Peyer's patch (tissue), 4 donors: ENCODE measurements at regions not wholly inside any gene's neighbourhood (a gene's known extent, or its start where the extent isn't known, plus 50 kb on each side); places are given as distances from the start of the nearest gene placed in this dataset.
A peak's percentile ranks its signal among the peaks of the same experiment; 100 is the strongest.

Experiments
- DNase-seq, 3 donors: peaks; one replicate each; pipeline ENCODE4 v3.0.0-alpha.2; 2017 to 2019
- H3K27ac ChIP-seq, 4 donors: fragments of 200-600 bp; sonication (generic); one replicate each; pipeline ENCODE4 v1.5.1; 2016 to 2019
- H3K27me3 ChIP-seq, 2 donors: fragments of 200-600 bp; sonication (generic); one replicate each; pipeline ENCODE4 v1.5.1; 2019
- H3K36me3 ChIP-seq, 3 donors: fragments of 200-600 bp; sonication (generic); one replicate each; pipeline ENCODE4 v1.5.1; 2016 to 2019
- H3K4me1 ChIP-seq, 4 donors: fragments of 200-600 bp; sonication (generic); one replicate each; pipeline ENCODE4 v1.5.1; 2016 to 2019
- H3K4me3 ChIP-seq, 4 donors: fragments of 200-600 bp; sonication (generic); 1 replicate in 3 of 4; 2 replicates in 1 of 4; pipeline ENCODE4 v1.5.1; 2016 to 2019; ENCODE audit warnings: mild to moderate bottlenecking in 1 of 4
- H3K9me3 ChIP-seq, 4 donors: fragments of 200-600 bp; sonication (generic); one replicate each; pipeline ENCODE4 v1.5.1; 2016 to 2019; ENCODE audit warnings: mild to moderate bottlenecking in 1 of 4
- CTCF ChIP-seq, 6 experiments: fragments of 450-650 bp in 4 of 6; fragments of 200-600 bp in 2 of 6; sonication (generic) in 1 of 6; IDR thresholded peaks; one replicate each; pipeline ENCODE4 v1.5.1; 2017 to 2019; ENCODE audit warnings: antibody characterized with exemption in 6 of 6, mild to moderate bottlenecking in 3 of 6, moderate library complexity in 1 of 6
- POLR2A ChIP-seq, 2 donors: fragments of 450-650 bp; IDR thresholded peaks; one replicate each; pipeline ENCODE4 v1.5.1; 2017; ENCODE audit warnings: antibody characterized with exemption in 2 of 2, mild to moderate bottlenecking in 2 of 2, moderate library complexity in 2 of 2

DNA sequence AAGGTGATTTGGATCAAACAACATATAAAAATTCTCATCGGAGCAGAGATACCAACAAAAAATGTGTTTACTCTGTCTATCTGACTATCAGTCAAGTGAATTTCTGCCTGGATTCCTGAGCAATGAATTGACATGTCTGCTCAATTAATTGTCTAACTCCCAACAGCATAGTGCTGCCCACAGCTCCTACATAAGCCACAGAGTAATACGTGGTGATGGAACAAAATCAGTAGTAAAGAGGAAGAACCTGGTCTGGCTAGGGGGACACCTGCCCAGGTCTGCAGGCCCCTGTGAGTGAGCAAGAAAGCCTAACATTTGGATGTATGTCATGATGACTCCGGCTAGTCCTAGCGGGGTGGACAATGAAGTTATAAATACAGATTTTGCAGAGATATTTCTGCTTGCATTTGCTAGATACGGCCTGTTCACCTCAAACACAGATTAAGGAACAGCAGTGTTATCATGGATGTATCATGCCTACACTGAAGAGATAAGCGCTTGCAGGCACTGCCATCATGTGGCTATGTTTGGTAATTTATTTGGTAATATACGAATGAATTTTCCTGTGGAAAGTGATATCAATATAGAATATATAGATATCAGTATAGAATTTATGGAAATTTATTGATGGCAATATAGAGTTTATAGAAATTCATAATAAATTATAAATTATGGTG, 69.6 kb upstream of the LRRC8B start:
- H3K4me3 ChIP-seq = no peak overlapping the region
- H3K4me1 ChIP-seq = no peaks in the 10 kb centered on the region
- TF ChIP-seq POLR2A (IDR thresholded peaks at IDR 0.05) (no peak), CTCF (IDR thresholded peaks at IDR 0.05) (peak; percentile 23 to 86 (median 72))
- H3K27me3 ChIP-seq = no peaks in the 10 kb centered on the region
- no peaks in the 10 kb centered on the region for H3K36me3 ChIP-seq
- no peaks in the 10 kb centered on the region for H3K9me3 ChIP-seq
- H3K27ac ChIP-seq = no peak overlapping the region
- DNase-seq = peak in 2 of 3 donors; percentile 32 to 73

DNA sequence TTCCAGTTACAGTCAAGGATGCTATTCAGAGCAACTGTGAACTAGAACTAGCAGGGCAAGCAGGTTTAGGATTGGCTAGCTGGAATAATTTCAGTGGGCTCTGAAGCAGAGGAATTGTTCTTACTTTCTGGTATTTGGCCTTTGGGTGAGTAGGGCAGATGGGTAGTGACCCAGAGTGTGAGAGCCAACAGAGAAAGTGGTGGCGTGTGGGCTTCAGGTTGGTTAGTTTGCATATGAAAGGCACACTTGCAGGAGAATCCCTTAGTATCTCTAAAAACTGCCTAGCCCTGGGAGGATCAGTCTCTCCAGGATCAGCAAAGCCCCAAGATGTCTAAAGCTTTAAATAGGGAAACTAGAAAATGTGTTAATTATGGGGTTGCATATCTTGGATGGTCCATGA, 67.6 kb upstream of the LRRC8B start:
- Histone ChIP-seq H3K36me3 (no peaks in the 10 kb centered on the region), H3K27ac (no peak overlapping the region), H3K9me3 (no peaks in the 10 kb centered on the region), H3K4me3 (no peak overlapping the region), H3K4me1 (no peaks in the 10 kb centered on the region), H3K27me3 (no peaks in the 10 kb centered on the region)
- DNase-seq = no peak
- TF ChIP-seq POLR2A (IDR thresholded peaks at IDR 0.05) (no peak), CTCF (IDR thresholded peaks at IDR 0.05) (no peak)

GRCh38 chr1:89459081-89459480, 65.5 kb upstream of the LRRC8B start:
- Histone ChIP-seq H3K36me3 (no peaks in the 10 kb centered on the region), H3K27me3 (no peaks in the 10 kb centered on the region), H3K4me3 (no peak overlapping the region), H3K27ac (no peak overlapping the region), H3K9me3 (no peaks in the 10 kb centered on the region), H3K4me1 (no peaks in the 10 kb centered on the region)
- TF ChIP-seq POLR2A (IDR thresholded peaks at IDR 0.05) (no peak), CTCF (IDR thresholded peaks at IDR 0.05) (no peak)
- DNase-seq = no peak

GRCh38 chr1:89460325-89460724, 64.3 kb upstream of the LRRC8B start:
- DNase-seq = no peak
- Histone ChIP-seq H3K27me3 (no peaks in the 10 kb centered on the region), H3K9me3 (no peaks in the 10 kb centered on the region), H3K4me3 (no peak overlapping the region), H3K4me1 (no peaks in the 10 kb centered on the region), H3K27ac (no peak overlapping the region), H3K36me3 (no peaks in the 10 kb centered on the region)
- TF ChIP-seq POLR2A (IDR thresholded peaks at IDR 0.05) = no peak
- TF ChIP-seq CTCF (IDR thresholded peaks at IDR 0.05) = no peak

DNA sequence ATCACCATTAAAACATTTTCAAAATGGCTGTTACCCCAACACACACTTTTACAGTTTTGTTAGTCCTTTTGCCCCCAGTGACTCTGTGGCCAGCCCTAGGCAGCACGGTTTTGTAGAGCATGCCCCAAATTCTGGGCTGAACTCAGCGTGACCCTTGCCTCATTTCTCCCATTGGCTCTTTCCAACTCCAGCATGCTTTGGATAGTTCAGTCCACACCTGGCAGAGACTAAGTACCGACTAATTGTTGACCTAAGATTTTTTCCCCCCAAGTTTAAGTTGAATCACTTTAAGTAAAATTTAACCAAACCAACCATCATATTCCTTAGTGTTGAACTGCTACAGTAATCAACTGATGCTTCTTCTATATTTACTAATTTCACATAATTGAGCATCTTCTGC, 62.4 kb upstream of the LRRC8B start:
- TF ChIP-seq POLR2A (IDR thresholded peaks at IDR 0.05) (no peak), CTCF (IDR thresholded peaks at IDR 0.05) (no peak)
- H3K4me1 ChIP-seq = no peaks in the 10 kb centered on the region
- H3K9me3 ChIP-seq = no peaks in the 10 kb centered on the region
- no peaks in the 10 kb centered on the region for H3K27me3 ChIP-seq
- H3K4me3 ChIP-seq = no peak overlapping the region
- no peak for DNase-seq
- no peaks in the 10 kb centered on the region for H3K36me3 ChIP-seq
- no peak overlapping the region for H3K27ac ChIP-seq

DNA sequence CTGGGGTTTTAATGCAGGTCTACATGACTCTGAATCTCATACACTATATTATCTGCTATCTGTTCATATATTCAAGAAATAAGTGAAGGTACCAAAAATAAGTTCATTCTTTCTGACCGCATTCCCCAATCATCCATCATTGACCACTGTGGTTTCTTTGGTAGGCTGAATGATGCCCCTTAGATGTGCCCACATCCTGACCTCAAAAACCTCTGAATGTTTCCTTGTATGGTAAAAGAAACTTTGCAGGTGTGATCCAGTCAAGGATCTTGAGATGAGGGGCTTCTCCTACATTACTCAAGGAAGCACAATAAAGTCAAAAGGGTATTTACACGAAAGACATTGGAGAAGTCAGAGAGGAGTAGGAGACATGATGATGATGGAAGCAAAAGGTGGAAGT, 60.6 kb upstream of the LRRC8B start:
- H3K4me1 ChIP-seq = no peaks in the 10 kb centered on the region
- H3K27ac ChIP-seq = no peak overlapping the region
- H3K27me3 ChIP-seq = no peaks in the 10 kb centered on the region
- no peaks in the 10 kb centered on the region for H3K36me3 ChIP-seq
- no peaks in the 10 kb centered on the region for H3K9me3 ChIP-seq
- no peak for DNase-seq
- TF ChIP-seq CTCF (IDR thresholded peaks at IDR 0.05) (no peak), POLR2A (IDR thresholded peaks at IDR 0.05) (no peak)
- no peak overlapping the region for H3K4me3 ChIP-seq
